HG02623 (cell line): ENCODE measurements at regions not wholly inside any gene's neighbourhood (a gene's known extent, or its start where the extent isn't known, plus 50 kb on each side); places are given as distances from the start of the nearest gene placed in this dataset.
"Not testable (repeated sequence)": the region's sequence is repeated elsewhere in the genome, so short reads cannot be mapped to it uniquely, and the experiment has no call there.

ENCODE experiments used
- ATAC-seq: cut with Tn5 transposase; IDR thresholded peaks from one replicate; pipeline ENCODE4 v1.9.1; 2021; ENCODE audit warnings: moderate library complexity; ENCODE audit not compliant: unreplicated experiment

DNA sequence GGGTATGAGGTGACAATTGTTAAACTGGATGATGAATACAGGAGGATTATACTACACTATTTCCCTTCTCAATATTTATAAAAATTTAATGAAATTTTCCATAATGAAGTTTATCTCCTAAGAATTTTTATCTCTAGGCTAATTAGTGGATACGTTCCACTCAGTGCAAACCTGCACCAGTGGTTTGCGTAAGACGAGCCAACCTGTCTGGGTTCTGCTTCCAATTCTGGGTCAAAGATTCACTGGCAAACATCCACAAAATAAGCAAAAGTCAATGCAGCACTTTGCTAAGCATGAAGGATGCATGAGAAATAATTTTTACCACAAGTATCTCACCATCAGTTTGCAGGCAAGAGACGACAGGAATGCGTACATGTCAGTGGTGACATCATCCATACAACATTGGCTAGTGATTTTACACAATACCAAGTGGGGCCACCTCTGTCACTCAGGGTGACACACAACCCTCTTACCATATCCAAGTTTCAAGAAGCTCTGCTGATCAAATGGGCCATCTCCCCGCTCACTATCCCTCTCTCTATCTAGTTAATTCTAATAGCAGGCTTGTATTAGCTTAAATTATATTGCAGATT lies 51.7 kb downstream of the FAM50B start:
- ATAC-seq: no peak

DNA sequence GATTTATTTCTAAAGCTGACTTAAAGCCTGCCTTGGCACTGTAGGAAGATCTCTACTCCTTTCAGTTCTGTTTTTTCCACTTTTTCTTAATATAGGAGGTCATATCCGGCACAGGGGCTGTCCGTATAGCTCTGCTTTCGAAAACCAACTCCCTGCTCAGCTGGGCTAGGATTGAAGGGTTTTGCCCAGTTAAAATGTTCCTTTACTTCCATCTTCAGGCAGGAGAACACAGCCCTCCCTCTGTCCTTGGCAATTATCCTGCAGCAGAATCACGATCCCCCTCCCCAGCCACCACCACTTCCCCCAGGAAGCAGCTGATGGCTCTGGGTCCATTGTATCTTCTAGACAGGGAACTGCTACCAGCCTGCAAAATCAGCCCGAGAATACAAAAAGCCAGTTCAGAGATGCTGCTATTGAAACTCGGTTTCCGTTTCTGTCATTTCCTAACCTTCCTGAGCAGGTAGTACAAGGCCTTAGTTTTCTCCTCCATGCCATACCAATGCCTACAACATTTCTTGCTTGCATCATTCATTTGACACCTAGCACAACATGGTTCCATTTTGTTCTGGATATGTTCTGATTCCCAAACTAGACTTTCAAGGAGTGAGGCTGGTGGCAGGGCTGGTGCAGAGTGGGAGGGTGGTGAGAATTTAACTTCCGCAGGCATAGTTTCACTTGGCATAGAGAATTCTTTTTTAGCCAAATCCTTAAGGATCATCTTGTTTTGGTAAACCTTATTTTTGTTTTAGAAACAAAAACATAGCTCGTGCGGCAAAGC lies 53.9 kb downstream of the FAM50B start:
- no peak for ATAC-seq

DNA sequence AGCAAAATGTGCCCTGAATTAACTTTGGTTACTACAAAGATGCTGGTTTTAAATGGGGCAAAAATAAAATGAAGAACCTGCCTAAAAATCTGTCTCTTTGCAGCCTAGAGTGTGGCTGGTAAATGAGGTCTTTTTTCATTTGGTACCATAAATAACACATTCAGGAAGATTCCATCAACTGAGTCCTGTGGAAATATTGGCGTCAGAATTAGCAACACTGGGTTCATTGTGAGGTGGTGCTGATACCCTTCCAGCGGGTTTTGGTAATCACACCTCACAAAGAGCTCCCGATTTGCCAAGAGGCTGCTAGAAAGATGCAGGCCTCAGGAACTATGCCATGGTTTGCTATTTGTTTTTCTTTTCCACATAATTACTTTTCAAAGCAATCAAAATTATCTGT lies 55.3 kb downstream of the FAM50B start:
- no peak for ATAC-seq

GRCh38 chr6:3905945-3906845 lies 57.0 kb downstream of the FAM50B start:
- no peak for ATAC-seq

DNA sequence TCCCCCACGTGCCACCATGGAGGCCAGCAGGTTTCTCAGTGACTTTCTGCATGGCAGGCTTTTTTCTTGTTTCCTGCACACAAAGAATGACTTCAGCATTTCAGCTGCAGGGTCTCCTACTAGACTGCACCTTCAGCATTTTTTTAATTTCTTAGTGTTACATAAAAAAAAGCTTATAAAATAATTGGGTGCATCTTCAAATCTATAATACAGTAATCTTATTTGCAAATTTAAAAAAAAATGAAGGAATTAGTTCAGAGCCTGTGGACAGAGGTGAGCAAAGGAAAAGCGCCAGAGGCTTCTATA lies 57.6 kb downstream of the FAM50B start:
- no peak for ATAC-seq

DNA sequence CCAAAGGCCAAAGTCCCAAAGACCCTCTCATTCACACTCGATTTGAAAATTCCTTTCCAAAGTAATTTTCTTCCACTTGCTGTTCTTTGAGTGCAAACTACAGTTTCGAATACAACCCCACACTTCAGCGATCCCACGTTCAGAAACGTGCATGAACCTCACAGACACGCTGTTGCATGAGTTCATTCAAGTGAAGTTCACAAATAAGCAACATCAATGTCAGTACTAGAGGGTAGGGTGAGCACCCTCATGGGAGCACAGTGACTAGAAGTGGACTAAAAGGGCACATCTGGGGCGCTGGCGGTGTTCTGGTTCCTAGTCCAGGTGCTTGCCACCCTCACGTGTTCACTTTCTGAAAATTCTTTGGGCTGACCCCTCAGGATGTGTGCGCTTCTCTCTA lies 59.0 kb downstream of the FAM50B start:
- ATAC-seq: no peak

DNA sequence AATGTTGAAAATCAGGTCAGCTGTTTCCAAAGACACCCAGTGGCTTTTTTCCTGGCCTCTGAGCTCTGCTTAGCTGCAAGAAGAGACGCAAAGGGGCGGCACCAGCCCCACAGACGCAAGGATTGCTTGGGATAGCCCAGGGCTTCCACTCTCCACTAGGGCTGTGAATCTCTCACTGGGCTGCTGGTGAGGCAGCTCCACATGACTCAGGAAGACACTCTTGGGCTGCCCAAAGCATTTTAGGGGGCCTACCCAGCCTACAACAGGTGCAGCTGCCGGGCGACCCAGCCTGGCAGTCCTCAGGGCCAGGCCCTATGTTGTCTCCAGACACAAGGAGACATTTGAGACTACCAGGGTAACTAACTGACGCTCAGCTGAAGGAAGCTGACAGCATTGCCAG lies 59.8 kb downstream of the FAM50B start:
- ATAC-seq: no peak

- ATAC-seq: no peak
Observed at GRCh38 chr6:3910106-3910663, 61.0 kb downstream of the FAM50B start.

- ATAC-seq: no peak
Observed at GRCh38 chr6:3911130-3911529, 62.0 kb downstream of the FAM50B start.

DNA sequence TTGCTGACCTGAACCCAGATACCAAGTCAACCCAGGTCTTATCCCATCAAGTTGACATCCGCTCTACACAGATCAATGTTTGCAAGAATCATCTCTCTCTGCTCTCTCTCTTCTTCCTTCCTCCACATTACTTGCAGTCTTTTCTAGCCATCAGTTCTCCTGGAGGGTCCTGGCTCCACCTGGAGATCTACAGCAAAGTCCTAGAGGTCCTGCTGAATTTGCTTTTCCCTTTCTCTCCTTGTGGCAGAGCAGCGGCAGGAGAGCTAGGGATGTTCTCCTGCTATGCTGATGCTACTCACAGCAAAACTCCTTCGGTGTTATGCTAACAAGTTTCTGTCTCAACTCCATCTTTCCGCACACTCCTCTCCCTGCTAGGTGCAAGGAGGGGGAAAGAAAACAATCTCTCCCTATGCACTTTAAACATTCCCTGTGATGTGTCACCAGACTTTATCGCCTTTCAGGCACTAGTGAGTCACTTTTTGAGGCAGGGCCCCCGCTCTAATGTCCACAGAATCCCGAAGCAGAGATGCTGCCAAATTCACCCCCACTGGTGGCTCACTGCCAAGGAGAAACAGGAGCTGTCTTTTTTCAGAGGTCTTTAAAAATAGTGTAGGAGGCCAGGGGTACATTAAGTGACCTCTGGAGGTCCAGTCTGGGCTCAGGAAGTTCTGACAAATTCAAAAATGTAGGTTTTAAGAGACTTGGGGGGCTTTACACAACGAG lies 62.6 kb downstream of the FAM50B start:
- no peak for ATAC-seq

DNA sequence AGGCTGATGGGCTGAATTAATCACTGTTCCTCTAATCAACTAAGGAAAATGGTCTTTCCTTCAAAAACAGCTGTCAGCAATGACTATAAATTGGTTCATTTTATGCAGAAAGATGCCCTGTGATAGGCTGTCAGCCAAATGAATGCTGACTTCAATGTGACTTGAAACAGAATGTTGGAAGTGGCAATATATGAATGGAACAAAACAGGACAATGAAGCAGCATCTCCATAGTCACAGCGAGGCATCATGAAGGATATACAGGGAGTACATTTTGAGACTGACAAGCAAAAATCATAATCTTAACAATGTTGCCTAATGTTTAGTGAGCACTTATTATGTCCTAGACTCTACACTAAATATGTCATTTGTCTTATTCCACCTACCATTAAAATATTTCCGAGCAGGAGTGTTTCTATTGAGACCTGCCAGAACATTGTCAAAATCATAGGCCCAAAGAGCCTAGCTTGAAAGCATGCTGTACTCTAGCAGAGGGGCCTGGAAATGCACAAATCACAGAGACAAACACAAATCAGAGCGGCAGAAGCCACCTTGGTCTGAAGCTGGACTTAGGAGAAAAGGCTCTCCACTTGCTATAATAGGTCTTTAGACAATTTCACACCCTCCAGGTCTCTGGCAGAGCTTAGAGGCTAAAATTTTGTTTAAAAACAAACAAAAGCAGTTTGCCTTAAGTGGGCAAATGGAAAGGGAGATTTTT lies 63.3 kb downstream of the FAM50B start:
- no peak for ATAC-seq

- ATAC-seq: no peak
Observed at GRCh38 chr6:3913077-3913957, 64.1 kb downstream of the FAM50B start.

- no peak for ATAC-seq
Observed at GRCh38 chr6:3913958-3914337, 64.8 kb downstream of the FAM50B start.

DNA sequence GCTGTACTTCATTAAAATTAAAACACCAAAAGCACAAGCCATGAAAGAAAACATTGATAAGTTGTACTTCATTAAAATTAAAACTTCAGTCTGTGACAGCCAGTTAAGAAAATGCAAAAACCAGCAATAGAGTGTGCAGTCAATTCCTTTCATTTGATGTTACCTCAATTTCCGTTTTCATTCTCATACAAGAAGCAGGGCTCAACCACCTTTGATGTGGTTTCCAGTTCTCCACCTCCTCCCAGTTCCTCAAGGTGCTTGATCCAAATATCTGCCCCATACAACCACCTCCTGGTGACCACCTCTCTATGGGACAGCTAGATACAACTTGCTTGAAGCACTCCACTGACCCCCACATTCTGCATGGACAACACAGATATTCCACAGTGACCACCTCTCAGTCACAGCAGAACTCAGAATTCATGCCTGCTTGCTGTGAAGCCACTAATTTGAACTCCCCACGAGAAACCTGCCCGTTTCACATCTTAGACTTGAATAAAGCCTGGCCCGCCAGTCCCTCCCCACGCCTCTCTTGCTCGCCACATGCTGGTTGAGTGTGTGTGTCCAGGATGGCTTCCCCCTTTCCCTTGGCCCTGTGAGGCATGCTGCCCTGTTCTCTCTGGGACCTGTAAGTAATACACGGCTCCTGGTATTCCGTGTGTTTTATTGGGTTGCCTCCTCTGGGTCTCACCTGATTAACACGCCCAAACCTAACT lies 66.1 kb downstream of the FAM50B start:
- no peak for ATAC-seq

GRCh38 chr6:3916211-3916610 lies 67.0 kb downstream of the FAM50B start:
- ATAC-seq: no peak

GRCh38 chr6:3916749-3917148 lies 67.6 kb downstream of the FAM50B start:
- not testable (repeated sequence) for ATAC-seq

- no peak for ATAC-seq
Observed at GRCh38 chr6:3918469-3918868, 69.3 kb downstream of the FAM50B start.

GRCh38 chr6:3919130-3919628 lies 70.0 kb downstream of the FAM50B start:
- ATAC-seq: no peak

DNA sequence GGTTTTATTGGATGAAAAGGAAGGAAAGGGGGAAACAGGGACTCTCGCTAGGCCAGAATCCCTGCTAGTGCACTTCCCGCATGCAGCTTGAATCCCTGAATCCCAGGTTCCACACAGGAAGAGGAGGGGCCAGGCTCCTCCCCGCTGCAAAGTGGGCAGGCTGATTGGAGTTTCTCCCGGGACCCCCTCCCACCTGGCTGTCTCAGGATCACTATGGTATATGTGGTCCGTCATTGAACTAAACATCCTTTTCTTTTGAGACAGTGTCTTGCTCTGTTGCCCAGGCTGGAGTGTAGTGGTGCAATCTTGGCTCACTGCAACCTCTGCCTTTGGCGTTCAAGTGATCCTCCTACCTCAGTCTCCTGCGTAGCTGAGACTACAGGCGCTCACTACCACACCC lies 70.7 kb downstream of the FAM50B start:
- ATAC-seq: no peak
